Smooth muscle cell (in vitro differentiated cells): ENCODE measurements at regions not wholly inside any gene's neighbourhood (a gene's known extent, or its start where the extent isn't known, plus 50 kb on each side); places are given as distances from the start of the nearest gene placed in this dataset.

ENCODE experiments used
- DNase-seq: peaks from one replicate; lab custom pipeline; 2025; ENCODE audit not compliant: unreplicated experiment; lab: John Stamatoyannopoulos, UW
- H2AFZ ChIP-seq: fragments of 200-600 bp; sonication (generic); 2 replicates; pipeline ENCODE4 v1.6.0; 2016; ENCODE audit warnings: antibody characterized with exemption, low read depth, mild to moderate bottlenecking
- H3F3A ChIP-seq: fragments of 200-600 bp; sonication (generic); 2 replicates; pipeline ENCODE4 v1.6.0; 2017; ENCODE audit warnings: antibody characterized with exemption, low read depth
- H3K27ac ChIP-seq: fragments of 200-600 bp; sonication (generic); 2 replicates; pipeline ENCODE4 v1.5.1; 2016; ENCODE audit warnings: low read depth, mild to moderate bottlenecking
- H3K27me3 ChIP-seq: fragments of 200-600 bp; sonication (generic); 2 replicates; pipeline ENCODE4 v1.6.1; 2016; ENCODE audit warnings: low read depth, mild to moderate bottlenecking
- H3K36me3 ChIP-seq: fragments of 200-600 bp; sonication (generic); 2 replicates; pipeline ENCODE4 v1.5.1; 2016; ENCODE audit warnings: low read depth
- H3K4me1 ChIP-seq: fragments of 200-600 bp; sonication (generic); 2 replicates; pipeline ENCODE4 v1.5.1; 2016; ENCODE audit warnings: low read depth
- H3K4me2 ChIP-seq: fragments of 200-600 bp; sonication (generic); 2 replicates; pipeline ENCODE4 v1.6.0; 2016; ENCODE audit warnings: mild to moderate bottlenecking
- H3K4me3 ChIP-seq: fragments of 200-600 bp; sonication (generic); 2 replicates; pipeline ENCODE4 v1.5.1; 2016; ENCODE audit warnings: mild to moderate bottlenecking
- H3K79me2 ChIP-seq: fragments of 200-600 bp; sonication (generic); 2 replicates; pipeline ENCODE4 v1.6.0; 2016; ENCODE audit warnings: low read depth, mild to moderate bottlenecking
- H3K9ac ChIP-seq: fragments of 200-600 bp; sonication (generic); 2 replicates; pipeline ENCODE4 v1.6.0; 2016; ENCODE audit warnings: low read depth
- H3K9me3 ChIP-seq: fragments of 200-600 bp; sonication (generic); replicated peaks from 2 replicates; pipeline ENCODE4 v1.5.1; 2016; ENCODE audit warnings: low read depth
- H4K20me1 ChIP-seq: fragments of 200-600 bp; sonication (generic); 2 replicates; pipeline ENCODE4 v1.6.0; 2016; ENCODE audit warnings: low read depth
- CTCF ChIP-seq: fragments of 200-600 bp; sonication (generic); IDR thresholded peaks from 2 replicates; pipeline ENCODE4 v1.5.1; 2017; ENCODE audit warnings: borderline replicate concordance, mild to moderate bottlenecking, antibody characterized with exemption; ENCODE audit not compliant: insufficient read depth, poor library complexity, severe bottlenecking
- WGBS: methylation state at CpG from one replicate; pipeline ENCODE4 v1.1.7; 2016; ENCODE audit warnings: low lambda C conversion rate; 5-methylcytosine and 5-hydroxymethylcytosine counted together

- no peak for DNase-seq
- H3K36me3 ChIP-seq: no peaks in the 10 kb centered on the region
- no peak overlapping the region for H3K4me3 ChIP-seq
- no peaks in the 10 kb centered on the region for H3K9me3 ChIP-seq
- 81% methylated on average over 4 of the region's 4 CpGs for WGBS
- H3F3A ChIP-seq: peaks cover 26% of the 10 kb centered on the region
- peak overlapping the region; percentile 99 for H3K27ac ChIP-seq
- H3K9ac ChIP-seq: no peak overlapping the region
- H3K4me2 ChIP-seq: peak overlapping the region; percentile 10
- no peak for TF ChIP-seq CTCF
- no peak overlapping the region for H2AFZ ChIP-seq
- H4K20me1 ChIP-seq: no peaks in the 10 kb centered on the region
- H3K79me2 ChIP-seq: no peaks in the 10 kb centered on the region
- H3K27me3 ChIP-seq: no peaks in the 10 kb centered on the region
- no peaks in the 10 kb centered on the region for H3K4me1 ChIP-seq
Observed at GRCh38 chr3:160126761-160127160, 98.5 kb upstream of the C3orf80 start.

GRCh38 chr3:160127308-160127707, 97.9 kb upstream of the C3orf80 start:
- Histone ChIP-seq H2AFZ (no peak overlapping the region), H4K20me1 (no peaks in the 10 kb centered on the region), H3F3A (peaks cover 26% of the 10 kb centered on the region), H3K9ac (no peak overlapping the region), H3K4me3 (no peak overlapping the region), H3K9me3 (no peaks in the 10 kb centered on the region), H3K27me3 (no peaks in the 10 kb centered on the region), H3K4me1 (no peaks in the 10 kb centered on the region), H3K27ac (peak overlapping the region; percentile 99), H3K36me3 (no peaks in the 10 kb centered on the region), H3K79me2 (no peaks in the 10 kb centered on the region), H3K4me2 (no peak overlapping the region)
- no peak for TF ChIP-seq CTCF
- WGBS: 85% methylated on average over 3 of the region's 3 CpGs
- DNase-seq: no peak

- Histone ChIP-seq H3K79me2 (no peaks in the 10 kb centered on the region), H3K36me3 (no peaks in the 10 kb centered on the region), H2AFZ (peak overlapping the region; percentile 55), H3K4me3 (no peak overlapping the region), H3F3A (peaks cover 26% of the 10 kb centered on the region), H4K20me1 (no peaks in the 10 kb centered on the region), H3K4me1 (no peaks in the 10 kb centered on the region), H3K27me3 (no peaks in the 10 kb centered on the region), H3K27ac (peak overlapping the region; percentile 99), H3K4me2 (peak overlapping the region; percentile 32), H3K9ac (peak overlapping the region; percentile 70), H3K9me3 (no peaks in the 10 kb centered on the region)
- no peak for TF ChIP-seq CTCF
- DNase-seq: no peak
Observed at GRCh38 chr3:160128056-160128455, 97.2 kb upstream of the C3orf80 start.

GRCh38 chr3:160129459-160130061, 95.7 kb upstream of the C3orf80 start:
- peak overlapping the region; percentile 90 for H3K9ac ChIP-seq
- peak overlapping the region; percentile 64 for H3K4me2 ChIP-seq
- H3K4me3 ChIP-seq: no peak overlapping the region
- no peak for TF ChIP-seq CTCF
- no peaks in the 10 kb centered on the region for H3K36me3 ChIP-seq
- WGBS: 23% methylated on average over 4 of the region's 4 CpGs
- H3K27me3 ChIP-seq: no peaks in the 10 kb centered on the region
- H4K20me1 ChIP-seq: no peaks in the 10 kb centered on the region
- H3K9me3 ChIP-seq: no peaks in the 10 kb centered on the region
- H3F3A ChIP-seq: peaks cover 26% of the 10 kb centered on the region
- DNase-seq: no peak
- H3K79me2 ChIP-seq: no peaks in the 10 kb centered on the region
- H3K27ac ChIP-seq: peak overlapping the region; percentile 99
- no peaks in the 10 kb centered on the region for H3K4me1 ChIP-seq
- no peak overlapping the region for H2AFZ ChIP-seq
